BJ (cell line): ENCODE measurements at regions not wholly inside any gene's neighbourhood (a gene's known extent, or its start where the extent isn't known, plus 50 kb on each side); places are given as distances from the start of the nearest gene placed in this dataset.

ENCODE experiments used
- CTCF ChIA-PET: fragments of 350-600 bp; formaldehyde crosslinking; extraction: SDS; loops from one replicate; lab custom pipeline; 2021; ENCODE audit warnings: antibody characterized with exemption, inconsistent platforms; lab: Yijun Ruan, JAX
- POLR2A ChIA-PET: fragments of 300-600 bp; sonication (Branson Sonifier 250); formaldehyde crosslinking; extraction: SDS; loops from one replicate; lab custom pipeline; 2021; ENCODE audit warnings: antibody characterized with exemption; lab: Charles Lee
- DNase-seq: peaks from one replicate; pipeline ENCODE4 v3.0.0-alpha.2; 2011; ENCODE audit warnings: low read depth
- H3K27me3 ChIP-seq: 2 replicates; pipeline ENCODE4 v1.6.0; 2011; ENCODE audit warnings: low read length; ENCODE audit not compliant: control insufficient read depth, insufficient read depth
- H3K36me3 ChIP-seq: 2 replicates; pipeline ENCODE4 v1.5.1; 2011; ENCODE audit warnings: low read length; ENCODE audit not compliant: control insufficient read depth, insufficient read depth
- H3K4me3 ChIP-seq: 2 replicates; pipeline ENCODE4 v1.5.1; 2011; ENCODE audit warnings: low read depth, mild to moderate bottlenecking, control low read depth, low read length
- TF ChIP-seq, protein P1 (sequence below): IDR thresholded peaks from 2 replicates; pipeline ENCODE4 v1.5.1; 2011; ENCODE audit warnings: low read depth, mild to moderate bottlenecking, control low read depth, inconsistent platforms, low read length, moderate library complexity; ENCODE audit not compliant: insufficient read depth

DNA sequence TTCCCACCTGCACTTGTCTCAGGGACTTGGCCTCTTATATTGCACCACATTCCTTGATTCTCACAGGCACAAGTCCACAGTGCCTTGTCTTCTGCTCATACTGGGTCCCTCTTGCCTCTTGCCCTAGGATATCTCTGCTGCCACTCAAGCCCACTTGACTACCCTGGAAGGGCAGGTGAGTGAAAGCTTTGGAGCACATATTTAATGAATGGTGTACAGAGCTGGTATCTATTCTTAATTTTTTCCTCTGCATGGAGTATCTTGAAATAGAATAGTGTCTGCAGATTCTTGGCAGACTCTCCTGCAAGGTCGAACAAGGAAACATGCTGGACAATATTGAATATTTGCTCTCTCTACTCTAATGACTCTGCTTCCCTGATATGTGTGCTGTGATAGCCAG is 1248.0 kb downstream of the MAT2B start:
- H3K4me3 ChIP-seq = no peak overlapping the region
- no peaks in the 10 kb centered on the region for H3K36me3 ChIP-seq
- TF ChIP-seq, protein P1, sequence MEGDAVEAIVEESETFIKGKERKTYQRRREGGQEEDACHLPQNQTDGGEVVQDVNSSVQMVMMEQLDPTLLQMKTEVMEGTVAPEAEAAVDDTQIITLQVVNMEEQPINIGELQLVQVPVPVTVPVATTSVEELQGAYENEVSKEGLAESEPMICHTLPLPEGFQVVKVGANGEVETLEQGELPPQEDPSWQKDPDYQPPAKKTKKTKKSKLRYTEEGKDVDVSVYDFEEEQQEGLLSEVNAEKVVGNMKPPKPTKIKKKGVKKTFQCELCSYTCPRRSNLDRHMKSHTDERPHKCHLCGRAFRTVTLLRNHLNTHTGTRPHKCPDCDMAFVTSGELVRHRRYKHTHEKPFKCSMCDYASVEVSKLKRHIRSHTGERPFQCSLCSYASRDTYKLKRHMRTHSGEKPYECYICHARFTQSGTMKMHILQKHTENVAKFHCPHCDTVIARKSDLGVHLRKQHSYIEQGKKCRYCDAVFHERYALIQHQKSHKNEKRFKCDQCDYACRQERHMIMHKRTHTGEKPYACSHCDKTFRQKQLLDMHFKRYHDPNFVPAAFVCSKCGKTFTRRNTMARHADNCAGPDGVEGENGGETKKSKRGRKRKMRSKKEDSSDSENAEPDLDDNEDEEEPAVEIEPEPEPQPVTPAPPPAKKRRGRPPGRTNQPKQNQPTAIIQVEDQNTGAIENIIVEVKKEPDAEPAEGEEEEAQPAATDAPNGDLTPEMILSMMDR = no peak
- H3K27me3 ChIP-seq = no peaks in the 10 kb centered on the region
- ChIA-PET CTCF (interaction anchor here (0.6 kb wide), 1 partner anchor 155 kb away, joined by 7 read pairs; no protein-coding TSS in a partner anchor), POLR2A (no interaction called here)
- DNase-seq = no peak

DNA sequence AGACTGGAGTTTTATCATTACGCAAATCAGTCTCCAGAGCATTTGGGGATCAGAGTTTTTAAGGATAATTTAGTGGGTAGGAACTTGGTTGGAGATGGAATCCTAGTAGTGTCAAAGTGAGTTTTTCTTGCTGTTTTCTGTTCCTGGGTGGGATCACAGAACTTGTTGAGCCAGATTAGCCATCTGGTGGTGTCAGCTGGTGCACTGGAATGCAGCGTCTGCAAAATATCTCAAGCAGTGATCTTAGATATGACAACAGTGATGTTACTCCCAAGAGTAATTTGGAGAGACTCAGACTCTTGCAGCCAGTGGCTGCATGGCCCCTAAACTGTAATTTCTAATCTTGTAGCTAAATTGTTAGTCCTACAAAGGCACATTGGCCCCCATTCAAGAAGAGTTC is 1257.8 kb downstream of the MAT2B start:
- TF ChIP-seq, protein P1 = no peak
- ChIA-PET CTCF (no interaction called here), POLR2A (no interaction called here)
- no peaks in the 10 kb centered on the region for H3K27me3 ChIP-seq
- no peak overlapping the region for H3K4me3 ChIP-seq
- DNase-seq = no peak
- H3K36me3 ChIP-seq = no peaks in the 10 kb centered on the region

DNA sequence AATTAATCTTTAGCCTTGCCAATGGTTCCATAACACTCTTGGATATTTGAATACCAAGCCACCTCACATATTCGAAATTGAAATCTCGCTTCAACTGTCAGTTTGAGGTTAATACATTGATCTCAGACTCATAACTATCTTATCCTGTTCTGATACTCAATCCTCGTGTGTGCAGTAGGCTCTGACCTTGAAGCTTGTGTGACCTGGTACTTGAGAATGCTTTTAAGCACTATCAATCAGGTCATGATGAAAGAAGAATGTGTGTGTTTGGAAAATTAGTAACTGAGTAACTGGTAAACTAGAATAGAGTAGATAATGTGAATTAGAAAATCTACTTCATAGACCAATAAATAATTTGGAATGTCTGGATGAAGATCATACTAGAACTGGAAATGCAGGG is 1266.7 kb downstream of the MAT2B start:
- TF ChIP-seq, protein P1 = no peak
- DNase-seq = no peak
- H3K36me3 ChIP-seq = no peaks in the 10 kb centered on the region
- no peaks in the 10 kb centered on the region for H3K27me3 ChIP-seq
- ChIA-PET POLR2A (no interaction called here), CTCF (no interaction called here)
- H3K4me3 ChIP-seq = no peak overlapping the region

DNA sequence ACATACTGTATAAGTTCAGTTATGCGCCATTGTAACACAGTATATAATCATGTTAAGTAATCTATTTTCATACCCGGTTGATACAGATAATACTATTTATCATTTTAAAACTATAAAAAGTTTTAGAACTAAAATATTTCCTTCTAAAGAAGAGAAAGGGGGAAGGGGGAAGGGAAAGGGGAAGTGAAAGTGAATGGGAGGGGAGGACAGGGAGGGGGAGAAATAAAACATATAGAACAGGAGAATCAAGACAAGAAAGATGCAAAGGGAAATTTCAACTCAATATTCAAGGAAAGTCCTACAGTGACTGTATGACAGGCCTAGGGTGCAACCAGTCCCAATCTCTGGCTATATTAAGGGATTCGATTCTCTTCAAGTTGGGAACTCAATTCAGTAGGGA is 1278.8 kb downstream of the MAT2B start:
- no peak overlapping the region for H3K4me3 ChIP-seq
- H3K36me3 ChIP-seq = no peaks in the 10 kb centered on the region
- ChIA-PET CTCF (no interaction called here), POLR2A (no interaction called here)
- TF ChIP-seq, protein P1 = no peak
- no peak for DNase-seq
- no peaks in the 10 kb centered on the region for H3K27me3 ChIP-seq

DNA sequence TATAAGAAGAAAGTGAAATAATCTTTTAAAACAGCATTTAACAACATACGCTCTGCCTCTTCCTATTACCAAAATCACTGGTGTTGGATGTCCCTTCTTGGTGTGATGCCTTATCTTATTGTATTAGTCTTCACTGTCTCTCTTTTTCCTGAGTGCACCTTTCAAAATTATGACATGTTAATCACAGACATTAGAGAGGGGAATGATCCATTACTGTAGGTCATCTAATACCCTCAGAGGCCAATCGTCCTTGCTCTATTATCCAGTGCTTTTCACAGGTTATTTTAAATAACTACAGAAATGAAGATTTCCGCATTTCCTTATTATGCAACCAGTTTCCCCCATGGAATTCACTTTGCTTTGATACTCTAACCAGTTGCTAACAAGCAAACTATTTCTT is 1292.7 kb downstream of the MAT2B start:
- H3K4me3 ChIP-seq = no peak overlapping the region
- ChIA-PET CTCF (no interaction called here), POLR2A (no interaction called here)
- no peaks in the 10 kb centered on the region for H3K36me3 ChIP-seq
- TF ChIP-seq, protein P1 = no peak
- no peaks in the 10 kb centered on the region for H3K27me3 ChIP-seq
- no peak for DNase-seq
